Keratinocyte (primary cell): ENCODE measurements at regions not wholly inside any gene's neighbourhood (a gene's known extent, or its start where the extent isn't known, plus 50 kb on each side); places are given as distances from the start of the nearest gene placed in this dataset.

Experiments
- DNase-seq: peaks from one replicate; pipeline ENCODE4 v3.0.0-alpha.2; 2011; ENCODE audit warnings: low read depth, missing footprints, low spot score
- FAIRE-seq: peaks from 2 replicates; lab custom pipeline; 2011; peaks lifted over from hg19 to GRCh38; lab: Jason Lieb, UNC
- H2AFZ ChIP-seq: 2 replicates; pipeline ENCODE4 v1.6.0; 2012; ENCODE audit warnings: low read length, control low read depth, inconsistent platforms; ENCODE audit not compliant: control insufficient read depth
- H3K27ac ChIP-seq: 2 replicates; pipeline ENCODE4 v1.5.1; 2011; ENCODE audit warnings: low read length; ENCODE audit not compliant: control insufficient read depth, insufficient read depth
- H3K27me3 ChIP-seq: 3 replicates; pipeline ENCODE4 v1.6.0; 2011; ENCODE audit warnings: low read length; ENCODE audit not compliant: control insufficient read depth, insufficient read depth; ENCODE audit errors: extremely low read depth
- H3K36me3 ChIP-seq, 2 experiments: 2 replicates in 1 of 2; 3 replicates in 1 of 2; pipeline ENCODE4 v1.5.1; 2011; ENCODE audit warnings: low read length in 2 of 2, mild to moderate bottlenecking in 1 of 2; ENCODE audit not compliant: control insufficient read depth in 2 of 2, insufficient read depth in 2 of 2; ENCODE audit errors: extremely low read depth in 1 of 2
- H3K4me1 ChIP-seq: 3 replicates; pipeline ENCODE4 v1.5.1; 2011; ENCODE audit warnings: low read length; ENCODE audit not compliant: control insufficient read depth, insufficient read depth; ENCODE audit errors: extremely low read depth
- H3K4me2 ChIP-seq: 3 replicates; pipeline ENCODE4 v1.6.0; 2011; ENCODE audit warnings: low read depth, low read length; ENCODE audit not compliant: control insufficient read depth, insufficient read depth; ENCODE audit errors: extremely low read depth
- H3K4me3 ChIP-seq, 3 experiments: fragments of 200-600 bp in 1 of 3; sonication (generic) in 1 of 3; 2 replicates in 2 of 3; 3 replicates in 1 of 3; pipeline ENCODE4 v1.5.1; 2011 to 2016; ENCODE audit warnings: low read length in 3 of 3, mild to moderate bottlenecking in 3 of 3, control low read depth in 2 of 3, inconsistent platforms in 1 of 3, low read depth in 1 of 3, mixed read lengths in 1 of 3, mixed run types in 1 of 3, moderate library complexity in 1 of 3; ENCODE audit not compliant: control insufficient read depth in 2 of 3, insufficient read depth in 2 of 3; ENCODE audit errors: extremely low read depth in 1 of 3
- H3K79me2 ChIP-seq: 2 replicates; pipeline ENCODE4 v1.6.0; 2012; ENCODE audit warnings: low read length; ENCODE audit not compliant: control insufficient read depth, insufficient read depth
- H3K9ac ChIP-seq: 3 replicates; pipeline ENCODE4 v1.6.0; 2011; ENCODE audit warnings: low read length; ENCODE audit not compliant: control insufficient read depth, insufficient read depth; ENCODE audit errors: extremely low read depth
- H3K9me1 ChIP-seq: 3 replicates; pipeline ENCODE4 v1.6.0; 2011; ENCODE audit warnings: low read length; ENCODE audit not compliant: control insufficient read depth, insufficient read depth; ENCODE audit errors: extremely low read depth
- H3K9me3 ChIP-seq: 2 replicates; pipeline ENCODE4 v1.5.1; 2012; ENCODE audit warnings: low read depth, low read length; ENCODE audit not compliant: control insufficient read depth
- H4K20me1 ChIP-seq: 3 replicates; pipeline ENCODE4 v1.6.0; 2011; ENCODE audit warnings: low read length; ENCODE audit not compliant: control insufficient read depth, insufficient read depth; ENCODE audit errors: extremely low read depth
- EZH2 ChIP-seq: IDR thresholded peaks from one replicate; pipeline ENCODE4 v1.6.1; 2012; ENCODE audit warnings: inconsistent platforms, mild to moderate bottlenecking, low read length, moderate library complexity
- dilution Hi-C: fragments of 300-500 bp; cut with MboI; formaldehyde crosslinking; loops from one replicate; pipeline ENCODE4 v1.7.0; 2020; ENCODE audit warnings: low sequenced_read_pairs; ENCODE audit not compliant: extremely low pct_ligation_motif_present
- TF ChIP-seq, protein P1 (sequence below), 3 experiments: IDR thresholded peaks in 1 of 3; conservative IDR thresholded peaks in 1 of 3; optimal IDR thresholded peaks in 1 of 3; 2 replicates in 2 of 3; 3 replicates in 1 of 3; pipeline versions ENCODE3 to v1.5.1; 2011; ENCODE audit warnings: low read length in 3 of 3, mild to moderate bottlenecking in 3 of 3, moderate library complexity in 2 of 3, control low read depth in 1 of 3, inconsistent platforms in 1 of 3; ENCODE audit not compliant: insufficient read depth in 2 of 3; ENCODE audit errors: extremely low read depth in 1 of 3

- H3K4me3 ChIP-seq = no peak overlapping the region
- no peak for DNase-seq
- H3K79me2 ChIP-seq = no peaks in the 10 kb centered on the region
- H3K9me1 ChIP-seq = no peaks in the 10 kb centered on the region
- no peaks in the 10 kb centered on the region for H3K27me3 ChIP-seq
- H3K4me1 ChIP-seq = no peaks in the 10 kb centered on the region
- no peak overlapping the region for H3K4me2 ChIP-seq
- FAIRE-seq = no peak
- H3K9ac ChIP-seq = no peak overlapping the region
- no peak overlapping the region for H3K27ac ChIP-seq
- dilution Hi-C loops = no loop called here
- no peak for TF ChIP-seq EZH2
- TF ChIP-seq, protein P1, sequence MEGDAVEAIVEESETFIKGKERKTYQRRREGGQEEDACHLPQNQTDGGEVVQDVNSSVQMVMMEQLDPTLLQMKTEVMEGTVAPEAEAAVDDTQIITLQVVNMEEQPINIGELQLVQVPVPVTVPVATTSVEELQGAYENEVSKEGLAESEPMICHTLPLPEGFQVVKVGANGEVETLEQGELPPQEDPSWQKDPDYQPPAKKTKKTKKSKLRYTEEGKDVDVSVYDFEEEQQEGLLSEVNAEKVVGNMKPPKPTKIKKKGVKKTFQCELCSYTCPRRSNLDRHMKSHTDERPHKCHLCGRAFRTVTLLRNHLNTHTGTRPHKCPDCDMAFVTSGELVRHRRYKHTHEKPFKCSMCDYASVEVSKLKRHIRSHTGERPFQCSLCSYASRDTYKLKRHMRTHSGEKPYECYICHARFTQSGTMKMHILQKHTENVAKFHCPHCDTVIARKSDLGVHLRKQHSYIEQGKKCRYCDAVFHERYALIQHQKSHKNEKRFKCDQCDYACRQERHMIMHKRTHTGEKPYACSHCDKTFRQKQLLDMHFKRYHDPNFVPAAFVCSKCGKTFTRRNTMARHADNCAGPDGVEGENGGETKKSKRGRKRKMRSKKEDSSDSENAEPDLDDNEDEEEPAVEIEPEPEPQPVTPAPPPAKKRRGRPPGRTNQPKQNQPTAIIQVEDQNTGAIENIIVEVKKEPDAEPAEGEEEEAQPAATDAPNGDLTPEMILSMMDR (optimal IDR thresholded peaks at IDR 0.05 in 1 of 3, IDR thresholded peaks at IDR 0.05 in 1 of 3, conservative IDR thresholded peaks at IDR 0.05 in 1 of 3; ENCODE audit: extremely low read depth in 1 of 3, insufficient read depth in 2 of 3, low read length in 3 of 3) = no peak
- no peaks in the 10 kb centered on the region for H3K9me3 ChIP-seq
- H3K36me3 ChIP-seq = no peaks in the 10 kb centered on the region
- no peak overlapping the region for H2AFZ ChIP-seq
- no peaks in the 10 kb centered on the region for H4K20me1 ChIP-seq
Observed at GRCh38 chr3:22730701-22731100, 472.4 kb upstream of the UBE2E2 start.

DNA sequence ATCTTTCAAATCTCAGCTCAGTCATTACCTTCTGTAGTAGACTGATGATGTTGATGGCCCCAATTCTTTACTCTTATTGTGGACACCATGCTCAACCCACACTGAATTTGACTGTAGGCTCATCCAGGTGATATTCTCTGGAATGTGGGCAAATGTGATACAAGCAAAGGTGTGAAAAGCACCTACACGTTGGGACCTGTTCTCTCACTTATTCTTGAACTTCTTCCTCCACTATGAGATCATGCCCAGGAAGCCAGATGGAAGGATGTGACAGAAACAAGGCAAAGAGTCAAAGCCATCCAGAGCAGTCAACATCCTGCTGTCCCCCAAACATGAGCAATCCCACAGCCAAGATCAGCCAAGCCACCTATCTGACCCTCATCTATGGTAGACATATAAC lies 471.2 kb upstream of the UBE2E2 start:
- Histone ChIP-seq H2AFZ (no peak overlapping the region), H3K9me3 (no peaks in the 10 kb centered on the region), H3K27me3 (no peaks in the 10 kb centered on the region), H3K4me3 (no peak overlapping the region), H3K9ac (no peak overlapping the region), H3K4me2 (no peak overlapping the region), H3K79me2 (no peaks in the 10 kb centered on the region), H3K27ac (no peak overlapping the region), H4K20me1 (no peaks in the 10 kb centered on the region), H3K36me3 (no peaks in the 10 kb centered on the region), H3K4me1 (no peaks in the 10 kb centered on the region), H3K9me1 (no peaks in the 10 kb centered on the region)
- TF ChIP-seq, protein P1 (optimal IDR thresholded peaks at IDR 0.05 in 1 of 3, IDR thresholded peaks at IDR 0.05 in 1 of 3, conservative IDR thresholded peaks at IDR 0.05 in 1 of 3; ENCODE audit: extremely low read depth in 1 of 3, insufficient read depth in 2 of 3, low read length in 3 of 3) = no peak
- no peak for TF ChIP-seq EZH2
- DNase-seq (no peak), FAIRE-seq (no peak)
- dilution Hi-C loops = no loop called here
